ENCODE measurements at regions not wholly inside any gene's neighbourhood (a gene's known extent, or its start where the extent isn't known, plus 50 kb on each side); places are given as distances from the start of the nearest gene placed in this dataset.
"Not testable (repeated sequence)": the region's sequence is repeated elsewhere in the genome, so short reads cannot be mapped to it uniquely, and the experiment has no call there.

GRCh38 chr2:186093174-186093573 is 354.6 kb downstream of the FSIP2 start:
- no peak for DNase-seq

DNA sequence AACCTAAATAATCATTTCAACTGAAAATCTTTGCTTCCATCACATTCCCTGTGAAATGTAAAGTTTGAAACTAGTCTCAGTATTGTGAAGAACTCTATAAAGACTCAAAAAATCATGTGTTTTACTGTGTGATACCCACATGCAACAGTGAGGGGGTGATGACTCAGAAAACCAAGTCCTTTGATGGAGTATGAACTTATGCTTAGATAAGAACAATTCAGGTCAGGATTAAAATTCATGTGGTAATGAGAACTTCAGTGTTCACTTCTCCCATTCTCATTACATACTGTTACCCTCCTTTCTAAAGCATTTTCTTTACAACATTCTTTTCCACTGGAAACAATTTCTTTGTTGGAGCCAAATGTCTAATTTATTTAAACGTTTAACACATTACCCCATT is 360.2 kb downstream of the FSIP2 start:
- DNase-seq, result no peak

DNA sequence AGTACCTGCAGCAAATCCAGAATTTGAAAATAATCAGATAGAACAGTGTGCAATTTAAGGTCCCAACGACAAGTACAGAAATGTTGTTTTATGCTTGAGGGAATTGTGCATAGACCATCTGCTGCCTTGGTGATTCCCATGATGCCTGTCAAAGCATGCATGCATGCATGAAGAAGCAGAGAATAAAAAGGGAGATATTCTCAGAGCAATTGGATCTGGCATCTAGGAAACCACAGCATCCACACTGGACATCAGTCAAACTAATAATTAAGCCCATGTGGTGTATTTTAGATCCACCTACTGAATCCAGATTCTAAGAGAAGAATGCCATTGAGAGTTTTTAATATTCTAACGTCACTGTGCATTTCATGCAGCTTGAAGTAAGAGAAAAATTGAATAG is 361.2 kb downstream of the FSIP2 start:
- DNase-seq, result no peak

DNA sequence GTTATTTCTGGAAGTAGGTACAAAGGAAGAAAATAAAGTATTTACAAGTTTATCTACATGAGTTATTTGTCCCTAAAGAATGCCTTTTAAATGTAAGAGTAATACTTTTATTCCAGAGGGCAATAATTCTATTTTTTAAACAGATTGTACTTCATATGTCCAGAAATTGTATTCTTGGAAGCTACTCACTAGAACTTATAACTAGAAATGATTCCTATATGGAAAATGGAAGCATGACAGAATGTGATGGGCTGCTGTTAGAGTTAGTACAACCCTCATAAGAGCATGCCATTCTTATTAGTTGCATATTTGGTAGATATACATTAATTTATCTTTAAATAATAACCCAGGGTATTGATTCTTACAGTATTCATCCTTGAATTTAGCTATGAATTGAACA is 362.0 kb downstream of the FSIP2 start:
- DNase-seq, result no peak

GRCh38 chr2:186101616-186102015 is 363.0 kb downstream of the FSIP2 start:
- no peak for DNase-seq

DNA sequence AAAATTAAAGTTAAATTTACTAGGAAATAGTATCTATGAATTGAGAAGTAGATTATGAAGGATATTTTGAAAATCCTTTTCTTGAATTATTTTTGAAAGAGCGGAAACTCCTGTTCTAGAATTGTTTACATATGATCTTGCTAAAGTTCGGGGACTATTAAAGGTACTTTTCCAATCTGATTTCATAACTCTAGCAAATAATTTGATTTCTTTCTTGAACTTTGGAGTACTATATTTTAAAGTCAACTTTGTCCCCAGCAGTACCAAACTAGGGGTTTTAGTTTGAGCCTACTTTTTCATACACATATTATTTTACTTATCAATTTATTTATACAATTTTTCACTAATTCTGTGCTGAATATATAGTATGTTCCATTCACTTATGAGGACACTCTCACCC is 364.7 kb downstream of the FSIP2 start:
- DNase-seq, result no peak

GRCh38 chr2:186105016-186105724 is 366.6 kb downstream of the FSIP2 start:
- DNase-seq, result no peak

DNA sequence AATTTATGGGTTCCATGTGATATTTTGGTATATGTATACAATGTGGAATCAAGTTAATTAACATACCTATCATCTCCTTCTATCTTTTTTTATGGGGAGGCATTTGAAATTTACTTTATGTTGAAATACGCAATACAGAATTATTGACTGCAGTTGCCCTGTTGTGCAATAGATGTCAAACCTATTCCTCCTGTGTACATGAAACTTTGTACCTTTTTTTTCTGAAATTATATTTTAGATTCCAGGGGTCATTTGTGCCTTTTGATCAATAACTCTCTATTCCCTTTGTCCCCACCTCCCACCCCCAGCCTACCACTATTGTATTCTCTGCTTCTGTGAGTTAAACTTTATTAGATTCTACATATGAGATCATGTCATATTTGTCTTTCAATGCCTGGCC is 369.9 kb downstream of the FSIP2 start:
- DNase-seq, result no peak

GRCh38 chr2:186113284-186113683 is 372.8 kb upstream of the ZC3H15 start:
- no peak for DNase-seq

- DNase-seq, result no peak
Measured at GRCh38 chr2:186125156-186125555, 360.9 kb upstream of the ZC3H15 start.

GRCh38 chr2:186125625-186126024 is 360.4 kb upstream of the ZC3H15 start:
- no peak for DNase-seq

DNA sequence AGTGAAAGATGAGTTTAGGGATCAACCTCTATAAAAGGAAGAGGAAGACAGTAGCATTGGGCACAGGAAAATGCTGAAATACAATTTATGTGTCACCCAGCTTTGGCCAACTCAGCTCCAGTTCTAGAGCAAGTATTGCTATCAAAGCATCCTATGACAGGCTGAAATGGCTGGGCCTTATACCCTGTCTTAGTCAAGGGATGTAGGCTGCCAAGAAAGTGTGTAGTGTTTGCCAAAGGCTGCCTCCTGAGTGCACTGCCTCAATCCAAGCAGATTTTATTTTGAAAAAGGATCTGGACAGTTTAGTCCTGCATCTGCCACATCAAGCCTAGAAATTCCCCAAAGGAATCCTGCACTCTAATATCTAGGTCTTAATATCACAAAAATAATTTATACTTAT is 359.9 kb upstream of the ZC3H15 start:
- no peak for DNase-seq

DNA sequence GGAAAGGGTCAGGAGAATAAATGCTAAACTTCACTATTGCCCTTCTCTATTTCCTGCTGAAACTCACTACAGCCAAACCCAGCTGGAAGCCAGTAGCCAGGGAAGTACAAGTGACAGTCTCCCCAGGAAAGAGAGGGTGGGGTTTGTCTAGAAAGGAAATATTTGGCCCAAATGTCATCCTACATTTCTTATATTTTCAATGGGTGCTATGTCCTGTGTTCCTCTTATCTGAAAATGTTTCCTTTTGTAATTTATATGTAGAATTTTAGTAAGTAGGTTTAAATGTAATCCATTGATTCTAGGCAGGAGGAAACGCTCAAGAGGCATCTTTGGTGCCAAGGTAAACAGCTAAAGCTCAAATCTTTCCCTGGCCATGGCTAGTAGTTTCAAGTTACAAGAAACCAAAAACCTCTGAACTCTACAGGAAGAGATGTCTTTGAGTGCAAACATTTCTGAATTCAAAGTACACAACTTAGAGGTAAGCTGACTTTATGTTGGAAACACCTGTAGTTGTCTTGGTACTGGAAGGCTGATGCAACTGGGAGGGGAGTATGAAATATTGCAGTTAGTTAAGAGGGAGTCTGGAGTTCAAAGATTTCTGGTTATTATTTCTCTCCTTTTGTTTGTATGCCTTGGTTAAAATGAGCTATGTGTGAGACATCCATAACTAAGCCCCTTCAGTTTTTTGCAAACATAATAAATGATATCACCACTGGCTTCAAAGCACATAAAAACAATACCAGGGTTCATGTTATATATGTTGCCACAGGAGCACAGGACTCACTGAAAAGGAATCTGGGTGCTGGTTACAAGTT is 356.1 kb upstream of the ZC3H15 start:
- DNase-seq, result no peak

DNA sequence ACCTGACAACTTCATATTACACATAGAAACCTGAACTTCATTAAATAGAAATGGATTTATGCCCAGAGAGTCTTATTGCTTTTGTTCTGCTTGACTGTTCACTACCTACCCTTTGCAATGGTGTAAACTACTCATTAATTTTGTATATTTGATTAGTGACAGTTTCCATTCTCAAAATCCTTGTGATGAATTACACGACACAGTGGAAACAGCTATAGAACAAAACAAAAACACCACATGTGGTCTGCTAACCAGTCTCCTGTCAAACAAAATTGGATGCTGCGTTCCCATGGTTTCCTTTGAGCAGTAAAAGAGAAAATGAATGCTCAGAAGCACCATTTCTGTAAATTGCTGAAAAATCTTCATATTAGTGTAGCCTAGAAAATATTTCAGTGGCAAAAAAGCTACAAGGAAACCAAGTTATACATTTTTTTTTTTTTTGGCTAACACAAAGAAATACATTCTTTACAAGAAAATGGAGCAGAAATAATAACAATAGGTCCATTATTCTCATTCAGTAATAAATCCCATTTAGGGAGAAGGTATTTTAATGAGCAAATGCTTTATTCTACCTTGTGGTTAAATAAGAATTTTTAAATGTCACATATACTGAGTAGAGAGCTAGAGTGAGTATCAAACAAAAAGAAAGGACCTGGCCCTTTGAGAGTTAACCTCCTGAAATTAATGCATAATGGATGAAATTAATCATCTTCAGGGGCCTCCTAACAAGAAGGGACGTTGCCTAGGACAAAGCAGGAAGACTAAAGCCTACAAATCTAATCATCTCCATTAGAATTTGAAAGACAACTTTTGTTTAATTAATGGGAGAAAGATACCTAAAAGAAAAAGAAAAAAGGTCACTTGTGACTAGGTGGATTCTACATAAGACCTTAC is 355.1 kb upstream of the ZC3H15 start:
- no peak for DNase-seq

DNA sequence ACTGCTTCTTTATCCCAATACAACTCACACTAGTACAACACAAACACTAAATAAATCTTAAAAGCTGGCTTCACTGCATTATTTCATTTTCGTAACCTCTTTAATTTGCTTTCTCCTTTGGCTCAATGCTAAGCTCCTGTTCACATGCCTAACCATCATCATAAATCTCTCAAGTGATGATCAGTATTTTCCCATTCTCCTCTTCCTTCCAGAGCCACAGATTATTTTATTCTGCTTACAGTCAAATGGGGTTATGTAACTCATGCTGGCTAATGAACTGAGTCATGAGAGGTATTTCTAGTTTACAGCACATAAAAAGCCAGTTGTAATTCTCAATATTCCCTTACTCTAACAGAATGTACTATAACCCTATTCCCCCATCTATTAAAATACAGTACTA is 350.4 kb upstream of the ZC3H15 start:
- no peak for DNase-seq

DNA sequence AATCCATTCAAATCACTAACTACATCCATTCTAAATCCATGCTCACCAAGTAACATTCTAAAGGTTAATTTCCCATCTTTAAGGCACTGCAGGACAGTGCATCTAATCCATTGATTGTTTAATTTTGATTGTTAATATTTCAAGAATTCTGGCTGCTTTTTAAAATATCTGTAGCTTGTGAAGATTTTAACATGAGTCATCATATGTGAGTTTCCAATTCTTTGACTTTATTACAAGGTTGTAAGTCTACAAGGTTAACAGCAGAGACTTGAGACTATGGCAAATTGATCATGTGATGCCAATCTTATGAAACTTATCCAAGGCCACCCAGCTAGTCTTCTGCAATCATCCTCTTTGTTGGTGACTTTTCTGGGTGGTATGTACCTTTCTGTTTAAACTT is 349.2 kb upstream of the ZC3H15 start:
- DNase-seq, result no peak

GRCh38 chr2:186138845-186139244 is 347.2 kb upstream of the ZC3H15 start:
- DNase-seq, result no peak

GRCh38 chr2:186159101-186159500 is 327.0 kb upstream of the ZC3H15 start:
- DNase-seq, result no peak

- DNase-seq, result no peak
Measured at GRCh38 chr2:186164325-186164724, 321.7 kb upstream of the ZC3H15 start.

- no peak for DNase-seq
Measured at GRCh38 chr2:186170693-186171092, 315.4 kb upstream of the ZC3H15 start.

DNA sequence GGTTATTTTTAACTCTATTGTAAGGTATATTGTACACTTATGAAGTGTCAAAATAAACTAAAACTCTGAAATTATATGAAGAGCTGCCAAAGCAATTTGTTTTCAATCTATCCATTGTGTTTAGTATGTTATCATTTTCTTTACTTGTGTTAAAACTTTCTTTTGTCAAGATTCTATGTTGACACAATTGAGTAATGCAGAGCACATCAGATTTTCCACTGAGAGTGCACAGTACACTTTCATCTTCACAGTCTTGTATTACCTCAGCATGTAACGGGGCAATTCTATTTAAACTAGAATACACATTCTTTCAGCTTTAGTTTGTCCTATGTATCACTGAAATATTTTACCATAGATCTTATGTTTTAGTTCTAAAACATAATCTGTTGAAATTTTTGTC is 304.4 kb upstream of the ZC3H15 start:
- no peak for DNase-seq

GRCh38 chr2:186182366-186182765 is 303.7 kb upstream of the ZC3H15 start:
- not testable (repeated sequence) for DNase-seq

GRCh38 chr2:186183406-186183805 is 302.7 kb upstream of the ZC3H15 start:
- DNase-seq, result peak; percentile 11

DNA sequence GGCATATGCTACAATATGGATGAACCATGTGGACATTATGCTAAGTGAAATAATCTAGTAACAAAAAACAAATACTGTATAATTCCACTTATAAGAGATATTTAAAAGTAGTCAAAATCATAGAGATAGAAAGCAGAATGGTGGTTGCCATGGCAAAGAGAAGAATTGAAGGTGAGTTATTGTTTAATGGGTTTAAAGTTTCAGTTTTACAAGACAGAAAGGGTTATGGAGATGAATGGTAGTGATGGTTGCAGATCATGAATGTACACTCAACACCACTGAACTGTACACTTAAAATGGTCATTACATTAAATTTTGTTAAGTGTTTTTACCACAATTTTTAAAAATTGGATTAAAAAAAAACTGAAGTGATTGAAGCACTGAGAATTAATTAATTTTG is 298.2 kb upstream of the ZC3H15 start:
- DNase-seq, result no peak
